ENCODE measurements at regions not wholly inside any gene's neighbourhood (a gene's known extent, or its start where the extent isn't known, plus 50 kb on each side); places are given as distances from the start of the nearest gene placed in this dataset.

DNA sequence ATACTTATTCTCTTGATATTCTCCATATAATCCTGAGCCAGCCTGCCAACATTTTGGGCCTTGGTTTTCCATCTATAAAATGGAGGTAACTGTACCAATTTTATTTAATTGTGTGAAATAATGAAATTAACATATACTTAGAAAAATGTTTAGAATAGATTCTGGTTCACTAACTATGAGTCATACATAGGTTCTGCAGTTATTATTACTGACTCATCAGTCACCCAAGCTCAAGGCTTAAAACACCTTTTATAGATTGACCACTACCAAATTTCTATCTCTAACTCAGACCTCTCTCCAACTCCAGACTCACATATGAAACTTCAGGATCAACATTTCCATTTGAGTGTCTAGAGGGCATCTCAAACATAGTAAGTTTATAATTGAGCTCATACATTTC, 1277.2 kb upstream of the GJE1 start:
- DNase-seq (ENCODE audit: low read depth in 1 of 2, low spot score in 1 of 2), result no peak

- DNase-seq (ENCODE audit: low read depth in 1 of 2, low spot score in 1 of 2), result no peak
Observed at GRCh38 chr6:140854318-140854717, 1278.4 kb upstream of the GJE1 start.

- no peak for DNase-seq (ENCODE audit: low read depth in 1 of 2, low spot score in 1 of 2)
Observed at GRCh38 chr6:140850438-140850837, 1282.3 kb upstream of the GJE1 start.

DNA sequence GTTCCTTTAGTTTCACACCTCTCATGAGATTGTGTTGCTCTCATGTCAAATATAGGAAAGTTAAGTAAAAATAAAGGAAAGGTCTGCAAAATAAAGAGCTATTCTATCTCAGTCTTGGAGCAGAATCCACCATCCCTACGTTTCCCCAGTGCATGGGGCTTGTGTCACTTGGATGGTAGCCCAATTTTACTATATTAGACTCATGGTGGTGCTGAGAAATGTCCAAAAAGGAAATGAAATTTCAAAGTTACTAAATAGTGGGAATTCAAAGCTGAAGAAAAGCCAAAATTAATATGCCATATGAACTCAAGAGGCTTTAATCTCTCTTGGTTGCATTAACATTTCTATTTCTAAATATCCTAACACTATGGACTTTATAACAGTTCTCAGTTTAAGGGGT, 1283.3 kb upstream of the GJE1 start:
- no peak for DNase-seq (ENCODE audit: low read depth in 1 of 2, low spot score in 1 of 2)

GRCh38 chr6:140847262-140847645, 1285.5 kb upstream of the GJE1 start:
- DNase-seq (ENCODE audit: low read depth in 1 of 2, low spot score in 1 of 2), result no peak

DNA sequence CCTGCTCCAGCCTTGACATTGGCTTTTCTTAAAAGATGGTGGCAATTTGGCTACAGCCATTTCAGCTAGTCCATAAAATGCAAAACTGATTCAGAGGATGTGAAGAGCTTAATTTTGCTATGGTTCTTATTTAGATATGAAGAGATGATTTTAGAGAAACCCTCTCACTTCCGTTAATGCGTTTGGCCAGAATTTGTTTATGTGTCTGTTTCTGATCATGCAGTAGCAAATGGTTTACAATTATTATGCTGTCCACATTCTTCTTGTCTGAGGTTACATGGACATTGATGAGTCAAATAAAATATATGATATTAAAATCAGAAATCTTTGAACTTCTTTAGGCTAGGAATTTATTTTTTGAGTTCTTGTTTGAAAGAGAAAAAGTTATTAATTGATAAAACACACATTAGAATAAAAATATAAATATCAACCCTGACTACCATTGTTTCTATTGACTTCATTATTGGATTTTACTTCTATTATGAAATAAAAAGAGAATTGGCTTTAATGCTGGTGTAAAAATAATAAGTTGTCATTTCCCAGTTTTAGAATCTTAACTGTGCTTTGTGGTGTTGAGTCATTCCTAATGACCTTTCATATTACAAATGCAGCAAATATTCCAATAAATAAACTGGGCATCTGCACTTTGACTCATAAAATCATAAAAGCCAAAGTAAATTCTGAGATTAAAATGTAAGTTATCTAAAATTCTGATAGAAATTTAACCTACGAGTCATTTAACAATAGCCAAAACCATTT, 1286.0 kb upstream of the GJE1 start:
- no peak for DNase-seq (ENCODE audit: low read depth in 1 of 2, low spot score in 1 of 2)

DNA sequence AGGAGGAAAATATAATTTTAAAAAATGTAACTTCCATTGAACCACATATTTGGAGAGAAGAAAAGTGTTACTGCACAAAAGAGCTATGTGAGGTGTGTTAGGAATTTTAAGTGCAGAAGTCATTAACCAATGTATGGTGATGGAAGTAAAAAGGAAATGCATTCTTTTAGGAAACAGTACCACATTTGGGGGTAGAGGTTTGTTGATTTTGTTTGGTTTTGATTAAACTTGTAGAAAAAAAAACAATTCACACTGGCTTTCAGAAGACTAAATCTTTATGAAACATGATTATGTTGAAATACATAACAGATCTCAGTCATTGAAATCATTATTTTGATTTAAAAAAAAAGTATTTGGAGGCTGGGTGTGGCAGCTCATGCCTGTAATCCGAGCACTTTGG, 1287.0 kb upstream of the GJE1 start:
- no peak for DNase-seq (ENCODE audit: low read depth in 1 of 2, low spot score in 1 of 2)

- DNase-seq (ENCODE audit: low read depth in 1 of 2, low spot score in 1 of 2), result no peak
Observed at GRCh38 chr6:140844167-140844566, 1288.6 kb upstream of the GJE1 start.

DNA sequence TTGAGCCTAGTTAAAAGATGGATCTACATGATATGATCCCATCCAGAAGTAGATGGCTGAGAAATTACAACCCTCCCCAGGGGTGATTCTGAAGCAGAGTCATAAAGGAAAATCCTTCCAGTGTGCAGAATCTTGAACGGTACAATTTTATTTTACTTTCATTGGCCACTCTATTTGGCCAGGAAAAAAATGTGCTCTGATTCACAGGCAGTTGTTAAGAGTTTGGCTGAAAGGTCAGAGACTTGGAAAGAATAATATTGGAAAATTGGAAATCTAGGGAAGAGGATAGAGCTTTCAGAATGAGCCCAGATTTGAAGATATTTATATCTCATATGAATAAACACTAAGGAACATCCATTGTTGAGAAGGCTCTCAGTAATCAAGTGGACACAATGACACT, 1299.3 kb upstream of the GJE1 start:
- no peak for DNase-seq (ENCODE audit: low read depth in 1 of 2, low spot score in 1 of 2)

DNA sequence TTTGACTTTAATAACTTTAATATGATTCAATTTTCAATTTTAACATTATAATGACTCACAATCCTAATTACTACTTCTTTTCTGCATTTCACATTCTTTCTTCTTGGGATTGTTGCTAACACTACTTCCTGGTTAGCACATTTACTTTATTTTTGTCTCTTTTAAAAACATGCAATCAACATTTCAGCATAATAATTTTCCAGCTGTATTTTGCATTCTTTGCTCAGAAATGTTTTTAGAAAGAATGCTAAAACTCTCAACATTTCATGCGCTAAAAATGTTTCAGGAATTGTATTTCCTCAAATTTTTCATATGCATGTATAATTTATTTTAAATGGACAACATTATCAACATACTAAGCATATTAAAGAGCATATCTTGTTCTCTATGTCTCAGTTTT, 1302.1 kb upstream of the GJE1 start:
- no peak for DNase-seq (ENCODE audit: low read depth in 1 of 2, low spot score in 1 of 2)

- DNase-seq (ENCODE audit: low read depth in 1 of 2, low spot score in 1 of 2), result no peak
Observed at GRCh38 chr6:140828856-140829255, 1303.9 kb upstream of the GJE1 start.

DNA sequence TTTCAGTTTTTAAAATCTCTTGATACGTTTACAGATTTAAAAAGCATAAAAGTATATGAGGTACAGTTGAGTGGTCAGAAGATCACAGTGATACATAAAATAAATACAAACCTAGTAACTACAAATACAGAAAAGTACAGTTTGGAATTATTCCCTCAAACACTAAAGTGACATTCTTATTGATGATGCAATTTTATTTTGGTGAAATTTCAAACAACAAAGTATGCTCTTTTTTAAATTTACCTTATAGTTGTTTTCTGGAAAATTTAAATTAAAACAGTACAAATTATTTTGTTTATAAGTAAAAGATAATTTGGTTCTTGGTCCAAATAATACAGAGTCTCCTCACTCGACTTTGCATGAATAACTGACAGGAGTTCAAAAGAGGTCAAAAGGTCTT, 1305.1 kb upstream of the GJE1 start:
- DNase-seq (ENCODE audit: low read depth in 1 of 2, low spot score in 1 of 2), result no peak

- DNase-seq (ENCODE audit: low read depth in 1 of 2, low spot score in 1 of 2), result no peak
Observed at GRCh38 chr6:140825731-140826130, 1307.0 kb upstream of the GJE1 start.

DNA sequence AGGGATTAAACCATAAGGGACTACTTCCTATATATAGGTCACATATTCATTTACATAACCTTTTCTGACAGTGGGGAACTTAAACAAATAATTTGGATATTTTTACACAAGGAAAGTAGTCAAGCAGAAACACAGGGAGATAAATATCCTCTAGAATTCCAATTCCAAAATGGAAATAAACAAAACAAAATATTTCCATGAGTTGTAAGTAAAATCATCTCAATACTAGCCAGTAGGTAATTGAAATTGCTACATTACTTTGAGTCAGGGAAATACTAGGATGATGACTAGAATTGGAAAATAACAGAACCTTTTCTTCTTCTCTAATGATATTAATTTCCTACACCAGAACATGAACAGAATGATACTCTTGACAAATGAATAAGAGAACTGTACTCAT, 1308.1 kb upstream of the GJE1 start:
- no peak for DNase-seq (ENCODE audit: low read depth in 1 of 2, low spot score in 1 of 2)

DNA sequence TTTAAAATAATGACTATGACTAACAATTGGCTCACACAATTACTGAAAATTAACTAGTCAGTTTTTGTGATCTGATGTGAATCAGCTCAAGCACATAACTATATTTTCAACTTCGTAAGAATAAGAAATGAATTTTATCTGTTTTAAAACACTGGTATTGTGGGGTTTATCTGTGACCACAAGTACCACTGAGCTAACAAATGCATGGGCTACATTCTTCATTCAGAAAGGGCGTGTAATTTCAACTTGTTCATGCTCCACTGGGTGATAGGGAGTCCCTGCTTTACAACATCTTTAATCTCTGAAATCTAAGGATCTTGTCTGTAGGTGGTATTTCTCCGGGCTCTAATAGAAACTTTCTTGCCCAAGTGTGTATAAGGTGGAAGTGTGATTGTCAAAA, 1311.5 kb upstream of the GJE1 start:
- DNase-seq (ENCODE audit: low read depth in 1 of 2, low spot score in 1 of 2), result no peak

DNA sequence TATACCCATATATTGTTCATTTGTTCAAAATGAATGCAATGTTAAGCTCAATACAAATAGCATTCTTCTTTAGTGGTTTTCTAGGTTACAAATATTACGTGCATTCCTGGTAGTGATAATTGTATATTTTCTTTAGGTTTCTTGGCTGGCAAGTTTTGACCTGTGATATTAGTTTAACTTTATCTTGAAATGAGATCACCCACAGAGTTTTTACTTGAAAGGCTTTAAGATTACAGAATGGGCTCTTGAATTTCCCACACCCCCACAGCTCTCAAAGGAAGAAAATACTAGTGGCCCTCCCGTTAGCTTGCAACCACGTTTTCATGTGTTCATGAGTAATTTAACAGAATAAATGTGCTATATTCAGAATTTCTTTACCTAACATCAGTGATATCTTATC, 1315.5 kb upstream of the GJE1 start:
- no peak for DNase-seq (ENCODE audit: low read depth in 1 of 2, low spot score in 1 of 2)

DNA sequence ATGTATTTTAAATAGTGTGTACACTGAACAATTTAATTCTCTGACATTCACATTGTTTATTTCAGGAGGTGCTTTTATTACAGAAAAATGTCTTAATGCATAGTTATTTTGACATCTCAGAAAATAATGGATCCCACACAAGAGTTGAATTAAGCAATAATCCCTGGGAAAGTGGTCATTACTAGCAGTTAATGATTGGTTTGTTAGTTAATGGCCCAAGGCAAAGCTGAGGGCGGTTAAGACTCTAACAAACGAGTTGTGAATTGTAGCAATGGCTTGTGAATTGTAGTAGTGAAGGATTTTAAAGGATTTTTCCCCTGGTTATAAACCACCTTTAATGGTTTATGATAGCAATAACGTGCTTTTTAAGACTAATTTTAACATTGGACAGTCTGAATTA, 1316.0 kb upstream of the GJE1 start:
- DNase-seq (ENCODE audit: low read depth in 1 of 2, low spot score in 1 of 2), result no peak

DNA sequence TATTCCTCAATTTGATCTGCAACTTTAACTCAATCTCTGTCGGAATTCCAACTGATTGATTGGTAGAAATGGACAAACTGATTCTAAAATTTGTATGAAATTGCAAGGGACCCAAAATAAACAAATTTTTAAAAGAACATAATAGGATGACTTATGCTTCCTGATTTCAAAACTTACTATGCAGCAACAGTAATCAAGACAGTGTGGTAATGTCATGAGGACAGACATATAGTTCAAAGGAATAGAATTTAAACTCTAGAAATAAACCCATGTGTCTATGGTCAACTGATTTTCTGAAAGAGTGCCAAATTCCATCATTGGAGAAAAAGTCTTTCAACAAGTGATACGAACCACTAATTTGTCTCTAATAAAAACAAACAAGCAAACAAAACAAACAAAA, 1320.1 kb upstream of the GJE1 start:
- no peak for DNase-seq (ENCODE audit: low read depth in 1 of 2, low spot score in 1 of 2)

DNA sequence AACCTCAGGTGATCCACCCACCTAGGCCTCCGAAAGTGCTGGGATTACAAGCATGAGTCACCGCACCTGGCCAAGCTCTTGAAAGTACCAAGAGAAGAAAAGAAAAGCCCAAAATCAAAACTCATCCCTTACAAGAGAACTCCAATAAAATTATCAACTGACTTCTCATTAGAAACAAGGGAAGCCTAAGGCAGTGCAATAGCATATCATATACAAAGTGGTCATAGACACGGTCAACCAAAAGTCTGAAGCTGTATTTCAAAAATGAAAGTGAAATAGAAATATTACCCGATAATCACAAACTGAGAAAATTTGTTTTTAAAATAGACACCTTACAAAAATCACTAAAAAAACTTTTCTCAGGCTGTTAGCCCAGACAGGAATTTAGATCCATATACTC, 1321.1 kb upstream of the GJE1 start:
- DNase-seq (ENCODE audit: low read depth in 1 of 2, low spot score in 1 of 2), result no peak

DNA sequence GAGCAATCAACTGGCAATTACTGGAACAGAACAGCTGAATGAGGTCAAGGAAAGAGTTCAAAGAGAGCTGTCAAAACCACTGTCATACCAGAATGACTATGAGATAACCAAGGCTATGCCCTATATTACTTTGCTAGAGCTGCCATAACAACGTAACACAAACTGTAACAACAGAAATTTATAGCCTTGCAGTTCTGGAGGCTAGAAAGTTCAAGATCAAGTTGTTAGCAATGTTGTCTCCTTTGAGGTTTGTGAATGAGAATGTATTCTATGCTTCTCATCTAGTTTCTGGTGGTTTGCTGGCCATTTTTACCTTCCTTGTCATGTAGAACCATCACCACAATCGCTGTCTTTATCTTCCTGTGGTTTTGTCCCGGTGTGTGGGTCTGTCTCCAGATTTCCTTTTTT, 1323.0 kb upstream of the GJE1 start:
- no peak for DNase-seq (ENCODE audit: low read depth in 1 of 2, low spot score in 1 of 2)

DNA sequence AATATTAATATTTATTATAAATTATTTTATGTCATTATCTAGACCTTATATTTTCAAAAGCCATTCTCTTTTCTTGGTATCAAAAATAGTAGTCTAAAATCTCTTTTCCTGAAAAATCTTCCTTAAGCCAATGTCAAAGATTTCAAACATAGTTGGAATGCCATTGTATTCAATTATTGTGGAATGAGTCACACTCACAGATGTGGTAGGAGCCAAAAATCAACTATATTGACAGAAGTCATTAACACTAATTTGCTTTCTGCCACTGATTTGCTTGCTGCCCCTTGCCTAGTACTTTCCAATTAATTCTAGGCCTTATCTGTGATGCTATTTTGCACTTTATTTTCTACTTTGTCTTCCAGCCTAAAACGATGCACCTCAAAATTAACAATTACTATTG, 1326.3 kb upstream of the GJE1 start:
- no peak for DNase-seq (ENCODE audit: low read depth in 1 of 2, low spot score in 1 of 2)

DNA sequence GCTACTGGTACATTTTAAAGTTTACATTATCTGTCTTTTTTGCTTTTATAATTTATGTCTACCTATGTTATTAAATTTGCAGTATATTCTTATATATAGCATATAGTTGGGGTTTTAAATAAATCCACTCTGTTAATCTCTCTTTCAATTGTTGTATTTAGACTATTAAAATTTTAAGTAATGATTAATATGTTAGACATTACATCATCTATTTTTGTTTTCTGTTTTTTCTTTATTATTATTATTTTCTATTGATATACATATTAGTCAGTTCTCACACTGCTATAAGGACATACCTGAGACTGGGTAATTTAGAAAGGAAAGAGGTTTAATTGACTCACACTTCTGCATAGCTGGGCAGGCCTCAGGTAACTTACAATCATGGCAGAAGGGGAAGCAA, 1338.2 kb upstream of the GJE1 start:
- DNase-seq (ENCODE audit: low read depth in 1 of 2, low spot score in 1 of 2), result no peak

DNA sequence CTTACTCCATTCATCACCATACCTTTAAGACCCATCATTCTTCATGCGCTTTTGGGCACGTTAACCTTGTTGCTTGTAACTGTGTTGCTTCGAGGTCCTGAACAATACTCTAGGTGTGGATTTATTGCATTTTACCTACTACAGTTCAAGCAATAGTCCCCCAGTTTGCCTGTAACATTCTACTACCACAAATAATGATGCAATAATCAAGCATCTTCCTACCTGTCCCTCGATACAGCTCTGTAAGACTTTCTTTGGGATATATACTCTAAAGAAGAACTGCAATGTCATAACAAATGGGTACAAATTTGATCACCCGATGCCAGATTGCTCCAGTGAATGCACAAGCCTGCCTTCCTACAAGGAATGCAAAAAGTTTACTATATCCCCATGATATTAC, 1342.6 kb upstream of the GJE1 start:
- DNase-seq (ENCODE audit: low read depth in 1 of 2, low spot score in 1 of 2), result no peak

- DNase-seq (ENCODE audit: low read depth in 1 of 2, low spot score in 1 of 2), result no peak
Observed at GRCh38 chr6:140789466-140789865, 1343.3 kb upstream of the GJE1 start.

Measured in activated CD4-positive, alpha-beta T cell treated with anti-CD3 and anti-CD28 coated beads, Interleukin-2, amount 50 U/mL, for 24 hours (primary cell).